ENCODE measurements at regions not wholly inside any gene's neighbourhood (a gene's known extent, or its start where the extent isn't known, plus 50 kb on each side); places are given as distances from the start of the nearest gene placed in this dataset.
"Not testable (repeated sequence)": the region's sequence is repeated elsewhere in the genome, so short reads cannot be mapped to it uniquely, and the experiment has no call there.

DNA sequence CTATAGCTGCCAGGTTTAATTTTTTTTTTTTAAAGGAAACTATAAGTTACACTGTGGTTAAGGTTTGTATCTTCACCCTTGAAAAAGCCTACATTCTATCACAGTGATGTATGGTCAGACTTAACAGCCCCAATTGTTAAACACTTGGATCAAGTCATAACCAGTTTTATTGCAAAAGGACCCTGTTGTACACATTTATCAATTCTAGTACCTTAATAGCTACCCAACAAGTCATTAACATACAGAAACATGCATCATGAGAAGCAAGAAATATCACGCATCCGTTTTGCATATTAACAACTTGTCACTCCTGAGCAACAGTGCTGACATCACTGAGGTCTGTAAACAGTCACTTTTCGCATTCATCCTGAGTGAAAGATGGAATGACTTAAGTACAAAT is 62.4 kb upstream of the AMN1 start:
- ChIA-PET POLR2A (interaction anchor here (0.7 kb wide), 1 partner anchor 62 kb away, joined by 4 read pairs; the partner anchor contains the start of gene AMN1), CTCF (interaction anchor here (1.5 kb wide), 1 partner anchor 11 kb away, joined by 4 read pairs; no protein-coding TSS in a partner anchor)
- peaks cover 17% of the 10 kb centered on the region for H3K9me3 Mint-ChIP-seq (ENCODE audit: insufficient read depth)
- H3K4me1 Mint-ChIP-seq (ENCODE audit: low read depth), result peaks cover 22% of the 10 kb centered on the region
- H3K27ac Mint-ChIP-seq; H3K27me3 Mint-ChIP-seq (ENCODE audit: low read depth); DNase-seq; H3K36me3 Mint-ChIP-seq (ENCODE audit: low read depth); H3K4me3 Mint-ChIP-seq; ATAC-seq: not testable (repeated sequence)

DNA sequence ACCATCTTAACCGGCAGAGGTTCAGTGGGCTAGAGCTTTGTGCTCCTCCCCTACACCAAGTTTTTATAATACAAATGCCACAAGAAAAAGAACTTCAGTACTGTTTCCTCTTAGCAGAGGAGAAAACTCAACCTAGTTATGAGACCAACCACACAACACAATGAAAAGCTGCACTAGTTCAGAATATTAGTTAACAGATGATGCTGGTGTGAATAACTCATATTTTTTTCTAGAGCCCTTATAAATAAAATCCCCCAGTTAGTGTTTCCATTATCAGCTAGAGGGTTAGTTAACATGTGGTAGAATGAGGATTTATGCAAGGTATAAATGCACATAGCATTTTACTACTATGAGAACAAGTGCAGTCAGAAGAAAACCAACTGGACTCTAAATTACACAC is 61.9 kb upstream of the AMN1 start:
- CTCF ChIA-PET, result interaction anchor here (1.3 to 1.9 kb wide), 4 partner anchors 11 to 108 kb away, joined by 3 to 6 read pairs (median 4); no protein-coding TSS in a partner anchor
- DNase-seq (no peak), ATAC-seq (no peak)
- Mint-ChIP-seq H3K27me3 (ENCODE audit: low read depth) (no peaks in the 10 kb centered on the region), H3K9me3 (ENCODE audit: insufficient read depth) (peaks cover 13% of the 10 kb centered on the region), H3K36me3 (ENCODE audit: low read depth) (peaks cover 5% of the 10 kb centered on the region), H3K4me1 (ENCODE audit: low read depth) (peaks cover 20% of the 10 kb centered on the region), H3K27ac (peak overlapping the region; percentile 20), H3K4me3 (no peak overlapping the region)
- POLR2A ChIA-PET, result no interaction called here

GRCh38 chr12:31785318-31785717 is 56.5 kb upstream of the AMN1 start:
- CTCF ChIA-PET, result no interaction called here
- Mint-ChIP-seq H3K27me3 (ENCODE audit: low read depth) (no peaks in the 10 kb centered on the region), H3K9me3 (ENCODE audit: insufficient read depth) (peaks cover 13% of the 10 kb centered on the region)

GRCh38 chr12:31783996-31784645 is 55.3 kb upstream of the AMN1 start:
- H3K27ac Mint-ChIP-seq, result no peak overlapping the region
- H3K4me1 Mint-ChIP-seq (ENCODE audit: low read depth), result no peaks in the 10 kb centered on the region
- DNase-seq (no peak), ATAC-seq (no peak)
- CTCF ChIA-PET, result no interaction called here
- H3K27me3 Mint-ChIP-seq (ENCODE audit: low read depth), result no peaks in the 10 kb centered on the region
- POLR2A ChIA-PET, result no interaction called here
- H3K4me3 Mint-ChIP-seq, result no peak overlapping the region
- H3K36me3 Mint-ChIP-seq (ENCODE audit: low read depth), result no peaks in the 10 kb centered on the region
- peaks cover 13% of the 10 kb centered on the region for H3K9me3 Mint-ChIP-seq (ENCODE audit: insufficient read depth)

More at GRCh38 chr12:31785318-31785717, 56.5 kb upstream of the AMN1 start:
- Mint-ChIP-seq H3K36me3 (ENCODE audit: low read depth) (peaks cover under 1% of the 10 kb centered on the region), H3K27ac (no peak overlapping the region), H3K4me1 (ENCODE audit: low read depth) (peaks cover 6% of the 10 kb centered on the region), H3K4me3 (no peak overlapping the region)
- DNase-seq (no peak), ATAC-seq (no peak)
- POLR2A ChIA-PET, result no interaction called here

GRCh38 chr12:31783556-31783955 is 54.7 kb upstream of the AMN1 start:
- CTCF ChIA-PET, result no interaction called here
- H3K4me1 Mint-ChIP-seq (ENCODE audit: low read depth), result no peaks in the 10 kb centered on the region
- H3K9me3 Mint-ChIP-seq (ENCODE audit: insufficient read depth), result peaks cover 9% of the 10 kb centered on the region
- ATAC-seq (no peak), DNase-seq (no peak)
- no peaks in the 10 kb centered on the region for H3K36me3 Mint-ChIP-seq (ENCODE audit: low read depth)
- POLR2A ChIA-PET, result interaction anchor here (0.6 kb wide), 1 partner anchor 681 kb away, joined by 3 read pairs; no protein-coding TSS in a partner anchor
- no peak overlapping the region for H3K27ac Mint-ChIP-seq
- H3K27me3 Mint-ChIP-seq (ENCODE audit: low read depth), result no peaks in the 10 kb centered on the region
- H3K4me3 Mint-ChIP-seq, result no peak overlapping the region

- Mint-ChIP-seq H3K27ac (peak overlapping the region; percentile 41), H3K36me3 (ENCODE audit: low read depth) (no peaks in the 10 kb centered on the region), H3K4me1 (ENCODE audit: low read depth) (no peaks in the 10 kb centered on the region), H3K9me3 (ENCODE audit: insufficient read depth) (peaks cover 9% of the 10 kb centered on the region), H3K27me3 (ENCODE audit: low read depth) (no peaks in the 10 kb centered on the region), H3K4me3 (no peak overlapping the region)
- ATAC-seq, result no peak
- CTCF ChIA-PET, result no interaction called here
- POLR2A ChIA-PET, result no interaction called here
- no peak for DNase-seq
These were observed 53.2 kb upstream of the AMN1 start for GRCh38 chr12:31781894-31782540.

DNA sequence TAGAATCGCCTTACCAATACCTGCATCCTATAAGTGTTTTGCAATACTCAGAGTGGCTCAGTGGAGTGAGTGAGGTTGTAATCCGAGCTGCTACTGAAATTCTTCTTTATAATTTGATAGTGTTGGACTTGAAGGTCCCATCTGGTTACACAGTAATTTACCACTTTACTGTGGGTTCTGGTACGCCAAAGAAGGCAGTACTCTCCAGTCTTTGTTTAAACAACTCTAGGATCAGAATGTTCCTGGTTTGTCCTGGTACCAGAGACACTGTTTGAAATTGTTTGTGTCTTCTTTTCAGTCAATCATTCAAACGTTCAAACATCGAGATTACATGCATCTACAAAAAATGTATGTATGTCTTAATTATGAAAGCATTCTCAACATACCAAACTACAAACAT is 51.3 kb upstream of the AMN1 start:
- Mint-ChIP-seq H3K27ac (no peak overlapping the region), H3K4me1 (ENCODE audit: low read depth) (no peaks in the 10 kb centered on the region), H3K27me3 (ENCODE audit: low read depth) (no peaks in the 10 kb centered on the region), H3K4me3 (no peak overlapping the region), H3K9me3 (ENCODE audit: insufficient read depth) (peaks cover 5% of the 10 kb centered on the region), H3K36me3 (ENCODE audit: low read depth) (no peaks in the 10 kb centered on the region)
- ChIA-PET CTCF (no interaction called here), POLR2A (no interaction called here)
- ATAC-seq (no peak), DNase-seq (no peak)

GRCh38 chr12:31778687-31779086 is 49.9 kb upstream of the AMN1 start:
- no peaks in the 10 kb centered on the region for H3K36me3 Mint-ChIP-seq (ENCODE audit: low read depth)
- ChIA-PET CTCF (interaction anchor here (1.0 to 1.7 kb wide), 3 partner anchors 47 to 467 kb away, joined by 3 to 5 read pairs (median 3); partner anchors contain the start of gene AMN1), POLR2A (interaction anchor here (0.6 kb wide), 1 partner anchor 7 kb away, joined by 5 read pairs; no protein-coding TSS in a partner anchor)
- no peak overlapping the region for H3K27ac Mint-ChIP-seq
- no peaks in the 10 kb centered on the region for H3K9me3 Mint-ChIP-seq (ENCODE audit: insufficient read depth)
- H3K4me1 Mint-ChIP-seq (ENCODE audit: low read depth), result peaks cover 4% of the 10 kb centered on the region
- DNase-seq (no peak), ATAC-seq (no peak)
- no peak overlapping the region for H3K4me3 Mint-ChIP-seq
- no peaks in the 10 kb centered on the region for H3K27me3 Mint-ChIP-seq (ENCODE audit: low read depth)
